ENCODE measurements at regions not wholly inside any gene's neighbourhood (a gene's known extent, or its start where the extent isn't known, plus 50 kb on each side); places are given as distances from the start of the nearest gene placed in this dataset.

GRCh38 chr2:125839945-125840344 is 816.0 kb upstream of the GYPC start:
- TF ChIP-seq YY1 (IDR thresholded peaks at IDR 0.05; ENCODE audit: insufficient read depth, insufficient replicate concordance, low read depth, low read length) (no peak), ATRX (CRISPR knock-in tag; IDR thresholded peaks at IDR 0.05; ENCODE audit: borderline replicate concordance) (no peak), POLR2A (IDR thresholded peaks at IDR 0.05; ENCODE audit: insufficient read depth in 1 of 2, low read depth in 2 of 2, low read length in 2 of 2) (no peak), CTCF (CRISPR knock-in tag; IDR thresholded peaks at IDR 0.05) (no peak), ZNF121 (CRISPR knock-in tag; IDR thresholded peaks at IDR 0.05) (no peak), ZNF343 (CRISPR knock-in tag; IDR thresholded peaks at IDR 0.05) (no peak), CEBPB (IDR thresholded peaks at IDR 0.05; ENCODE audit: borderline replicate concordance, low read depth, low read length) (no peak), PREB (CRISPR knock-in tag; IDR thresholded peaks at IDR 0.05) (no peak), ZFP91 (CRISPR knock-in tag; IDR thresholded peaks at IDR 0.05; ENCODE audit: borderline replicate concordance) (no peak)

Measured in HepG2 (cell line).